COLO668 (cell line): ENCODE measurements at regions not wholly inside any gene's neighbourhood (a gene's known extent, or its start where the extent isn't known, plus 50 kb on each side); places are given as distances from the start of the nearest gene placed in this dataset.
"Not testable (repeated sequence)": the region's sequence is repeated elsewhere in the genome, so short reads cannot be mapped to it uniquely, and the experiment has no call there.

Source experiments
- DNase-seq: peaks from one replicate; lab custom pipeline; 2025; ENCODE audit not compliant: unreplicated experiment; lab: John Stamatoyannopoulos, UW

GRCh38 chr4:114417214-114417613, 181.4 kb upstream of the UGT8 start:
- DNase-seq: no peak

GRCh38 chr4:114420069-114420468, 178.5 kb upstream of the UGT8 start:
- no peak for DNase-seq

GRCh38 chr4:114423582-114423981, 175.0 kb upstream of the UGT8 start:
- DNase-seq: no peak

DNA sequence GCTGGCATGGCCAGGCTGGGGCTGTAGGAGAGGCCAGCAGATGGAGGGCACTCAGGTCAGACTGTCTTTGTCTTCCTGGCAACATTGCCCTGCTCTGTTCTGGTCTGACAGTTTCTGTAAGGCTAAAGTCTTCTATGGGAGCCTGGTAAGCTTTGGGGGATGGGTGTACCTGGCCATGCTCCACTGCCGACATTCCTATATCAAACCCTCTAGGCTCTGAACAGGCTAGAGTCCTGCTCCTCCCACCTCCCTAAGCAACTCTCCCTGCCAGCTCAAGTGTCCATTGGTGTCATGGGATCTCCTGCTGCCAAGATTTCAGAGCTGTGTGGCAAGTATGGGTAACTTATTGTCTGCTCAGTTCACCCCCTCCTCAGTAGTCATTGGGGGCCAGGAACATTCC, 163.5 kb upstream of the UGT8 start:
- DNase-seq: no peak

DNA sequence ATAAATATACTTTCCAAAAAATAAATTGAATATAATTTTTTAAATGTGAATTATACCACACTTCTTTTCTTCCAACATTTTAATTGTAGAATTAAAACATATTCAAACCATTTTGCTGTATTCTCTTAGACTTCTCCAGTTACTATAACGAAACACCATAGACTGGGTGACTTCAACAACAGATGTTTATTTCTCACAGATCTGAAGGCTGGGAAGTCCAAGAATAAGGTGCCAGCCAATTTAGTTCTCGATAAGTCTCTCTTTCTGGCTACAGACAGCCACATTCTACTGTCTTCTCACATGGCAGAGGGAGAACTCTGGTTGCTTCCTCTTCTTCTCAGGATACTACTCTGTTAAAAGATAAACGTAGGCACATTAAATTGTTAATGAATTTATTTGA, 155.8 kb upstream of the UGT8 start:
- no peak for DNase-seq

- DNase-seq: no peak
Measured at GRCh38 chr4:114444211-114444610, 154.4 kb upstream of the UGT8 start.

DNA sequence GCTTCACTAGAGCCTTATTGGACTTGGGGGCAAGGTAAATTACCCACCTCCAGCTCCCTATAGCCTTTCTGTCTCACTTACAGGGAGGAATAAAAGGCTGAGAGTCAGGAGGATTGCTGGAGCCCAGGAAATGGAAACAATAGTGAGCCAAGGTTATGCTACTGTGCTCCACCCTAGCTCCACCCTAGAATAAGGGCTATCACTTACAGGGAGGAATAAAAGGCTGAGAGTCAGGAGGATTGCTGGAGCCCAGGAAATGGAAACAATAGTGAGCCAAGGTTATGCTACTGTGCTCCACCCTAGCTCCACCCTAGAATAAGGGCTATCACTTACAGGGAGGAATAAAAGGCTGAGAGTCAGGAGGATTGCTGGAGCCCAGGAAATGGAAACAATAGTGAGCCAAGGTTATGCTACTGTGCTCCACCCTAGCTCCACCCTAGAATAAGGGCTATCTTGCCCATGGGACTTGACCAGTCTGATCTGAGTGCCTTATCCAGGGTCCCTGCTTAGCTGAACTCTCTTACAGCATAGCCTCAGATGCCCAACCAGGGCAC, 150.6 kb upstream of the UGT8 start:
- DNase-seq: not testable (repeated sequence)

DNA sequence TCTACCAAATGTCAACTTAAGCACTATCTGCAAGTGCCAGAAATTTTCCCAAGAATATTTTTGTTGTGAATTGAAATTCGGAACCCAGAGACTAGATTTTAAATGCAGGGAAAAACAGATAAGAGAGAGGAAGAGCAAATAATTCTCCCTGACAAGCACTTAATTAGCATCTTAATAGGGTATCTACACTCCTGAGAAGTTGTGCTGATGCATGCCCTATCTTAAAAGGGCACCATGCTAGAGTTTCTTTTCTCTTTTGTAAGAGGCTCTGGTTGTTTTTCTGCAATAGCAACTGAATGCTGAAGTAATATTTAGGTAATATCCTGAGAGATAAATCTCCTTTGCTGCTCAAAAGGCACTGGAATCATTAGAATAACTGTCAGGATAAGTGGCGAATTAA, 139.9 kb upstream of the UGT8 start:
- no peak for DNase-seq

GRCh38 chr4:114464726-114465272, 133.8 kb upstream of the UGT8 start:
- DNase-seq: no peak

DNA sequence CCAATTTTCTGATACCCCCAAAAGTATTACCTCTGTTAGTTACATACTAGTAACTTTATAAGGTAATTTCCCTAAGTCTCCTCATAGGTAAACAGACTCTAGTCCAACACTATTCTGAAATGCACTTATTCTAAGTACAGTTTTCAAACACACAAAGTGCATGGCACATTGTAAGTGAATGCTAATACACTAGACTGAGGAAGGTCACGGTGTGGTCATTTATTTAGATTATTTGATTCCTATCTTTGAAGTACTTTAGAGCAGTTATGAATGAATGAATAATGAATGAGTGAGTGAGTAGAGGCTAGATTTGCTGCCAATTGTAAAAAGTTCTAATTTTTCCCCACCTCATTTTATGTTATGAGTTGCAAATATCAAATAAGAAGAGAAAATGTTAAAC, 132.8 kb upstream of the UGT8 start:
- no peak for DNase-seq

GRCh38 chr4:114466299-114466698, 132.3 kb upstream of the UGT8 start:
- no peak for DNase-seq

GRCh38 chr4:114472269-114473032, 126.2 kb upstream of the UGT8 start:
- no peak for DNase-seq

- no peak for DNase-seq
Measured at GRCh38 chr4:114474188-114474800, 124.3 kb upstream of the UGT8 start.

DNA sequence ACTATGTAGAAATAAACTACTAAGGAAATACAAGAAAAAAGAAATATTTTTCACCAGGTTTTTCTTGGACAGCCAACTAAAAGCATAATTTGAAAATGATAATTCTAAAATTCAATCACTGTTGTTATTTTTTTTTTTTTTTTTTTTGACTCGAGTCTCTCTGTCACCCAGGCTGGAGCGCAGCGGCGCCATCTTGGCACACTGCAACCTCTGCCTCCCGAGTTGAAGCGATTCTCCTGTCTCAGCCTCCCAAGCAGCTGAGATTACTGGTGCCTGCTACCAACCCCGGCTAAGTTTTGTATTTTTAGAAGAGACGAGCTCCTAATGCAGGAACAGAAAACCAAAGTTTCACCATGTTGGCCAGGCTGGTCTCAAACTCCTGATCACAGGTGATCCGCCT, 122.3 kb upstream of the UGT8 start:
- no peak for DNase-seq

GRCh38 chr4:114479595-114479994, 119.0 kb upstream of the UGT8 start:
- DNase-seq: peak; percentile 12

- DNase-seq: no peak
Measured at GRCh38 chr4:114481856-114482255, 116.8 kb upstream of the UGT8 start.

DNA sequence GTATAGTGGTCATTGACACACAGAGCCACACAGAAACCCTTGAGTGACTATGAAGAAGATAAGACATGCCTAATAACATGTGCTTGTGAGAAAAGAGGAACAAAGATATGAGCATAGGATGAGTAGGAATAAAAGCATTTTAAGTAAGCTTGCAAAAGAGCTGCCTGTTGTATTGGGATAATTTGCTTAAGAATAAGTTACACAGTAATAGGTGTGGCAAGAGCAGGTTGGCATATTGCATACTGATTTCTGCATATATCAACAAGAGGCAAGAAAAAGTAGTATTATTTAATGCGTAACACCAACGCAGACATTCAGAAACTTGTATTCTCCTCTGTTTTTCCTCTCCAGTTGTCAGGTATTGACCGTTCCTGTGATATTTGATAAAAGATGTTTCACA, 111.5 kb upstream of the UGT8 start:
- no peak for DNase-seq

DNA sequence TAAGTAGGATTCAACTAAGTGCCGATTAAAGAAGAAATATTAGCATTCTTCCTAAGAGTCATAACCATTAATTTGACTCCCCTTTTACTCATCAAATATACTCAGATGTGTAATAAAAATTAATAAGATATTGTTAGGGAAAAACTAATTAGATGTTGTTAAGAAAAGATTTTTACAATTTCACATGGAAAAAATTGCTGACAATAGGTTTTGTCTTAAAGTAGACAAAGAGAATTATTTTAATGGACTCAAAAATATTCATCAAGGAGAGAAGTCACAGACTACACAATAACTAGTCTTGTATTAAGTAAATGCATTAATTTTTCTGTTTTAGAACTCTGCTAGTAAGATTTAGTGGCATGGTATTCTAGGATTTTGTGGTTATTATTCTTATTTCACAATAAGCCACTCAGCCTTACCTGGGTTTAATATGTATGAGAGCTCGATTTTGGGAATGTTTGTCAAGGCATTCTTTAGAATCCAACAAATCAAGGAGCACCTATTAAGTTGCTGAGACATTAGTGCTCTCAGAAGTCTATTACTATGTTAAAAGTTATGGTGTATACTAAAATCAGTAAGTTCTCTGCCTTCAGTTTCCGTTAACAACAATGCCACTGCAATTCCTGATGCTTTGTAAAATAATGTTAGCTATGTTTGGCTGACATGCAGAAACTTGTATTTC, 110.2 kb upstream of the UGT8 start:
- no peak for DNase-seq

DNA sequence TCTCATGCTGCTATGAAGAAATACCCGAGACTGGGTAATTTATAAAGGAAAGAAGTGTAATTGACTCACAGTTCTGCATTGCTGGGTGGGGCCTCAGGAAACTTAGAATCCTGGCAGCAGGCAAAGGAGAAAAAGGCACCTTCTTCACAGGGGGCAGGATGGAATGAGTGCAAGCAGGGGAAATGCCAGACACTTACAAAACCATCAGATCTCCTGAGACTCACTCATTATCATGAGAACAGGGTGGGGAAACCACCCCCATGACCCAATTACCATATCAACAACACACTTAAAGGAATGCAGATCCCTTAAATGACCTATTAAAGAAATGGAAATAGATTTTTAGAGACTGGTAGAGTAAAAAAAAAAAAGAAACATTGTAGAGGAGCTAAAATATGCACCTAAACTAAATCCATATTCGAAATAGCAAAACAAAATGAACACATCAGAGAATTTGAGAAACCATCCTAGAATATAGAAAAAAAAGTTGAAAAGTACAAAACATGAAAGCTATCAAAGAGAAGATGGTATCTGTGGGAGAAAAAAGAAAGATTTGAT, 104.3 kb upstream of the UGT8 start:
- no peak for DNase-seq

GRCh38 chr4:114495471-114495928, 103.1 kb upstream of the UGT8 start:
- DNase-seq: no peak

- DNase-seq: no peak
Measured at GRCh38 chr4:114497116-114497515, 101.5 kb upstream of the UGT8 start.
